Mesendoderm (in vitro differentiated cells): ENCODE measurements at regions not wholly inside any gene's neighbourhood (a gene's known extent, or its start where the extent isn't known, plus 50 kb on each side); places are given as distances from the start of the nearest gene placed in this dataset.

Source experiments
- DNase-seq: peaks from one replicate; pipeline ENCODE4 v3.0.0; 2013
- H2AK5ac ChIP-seq: 2 replicates; pipeline ENCODE4 v1.6.1; 2013; ENCODE audit warnings: low read length, inconsistent platforms
- H2BK120ac ChIP-seq: 2 replicates; pipeline ENCODE4 v1.6.1; 2013; ENCODE audit warnings: low read depth, mild to moderate bottlenecking, low read length, moderate library complexity, mixed read lengths
- H2BK15ac ChIP-seq: replicated peaks from 2 replicates; pipeline ENCODE4 v1.6.1; 2013; ENCODE audit warnings: low read depth, mild to moderate bottlenecking, moderate library complexity
- H2BK5ac ChIP-seq: 2 replicates; pipeline ENCODE4 v1.6.1; 2013; ENCODE audit warnings: low read length, inconsistent platforms
- H3K18ac ChIP-seq: 2 replicates; pipeline ENCODE4 v1.6.1; 2013; ENCODE audit warnings: mild to moderate bottlenecking, low read length, mixed read lengths
- H3K23ac ChIP-seq: one replicate; pipeline ENCODE4 v1.6.1; 2013; ENCODE audit warnings: low read length
- H3K27ac ChIP-seq: 2 replicates; pipeline ENCODE4 v1.5.1; 2013; ENCODE audit warnings: low read depth, mild to moderate bottlenecking, inconsistent platforms, low read length, moderate library complexity
- H3K27me3 ChIP-seq: 2 replicates; pipeline ENCODE4 v1.6.1; 2013; ENCODE audit warnings: low read length, control low read depth, mild to moderate bottlenecking, inconsistent platforms; ENCODE audit not compliant: insufficient read depth, poor library complexity
- H3K36me3 ChIP-seq: 2 replicates; pipeline ENCODE4 v1.6.1; 2013; ENCODE audit warnings: low read length, inconsistent platforms; ENCODE audit not compliant: control insufficient read depth, insufficient read depth
- H3K4ac ChIP-seq: one replicate; pipeline ENCODE4 v1.6.1; 2013; ENCODE audit warnings: low read depth, mild to moderate bottlenecking, low read length, moderate library complexity
- H3K4me1 ChIP-seq: 2 replicates; pipeline ENCODE4 v1.6.1; 2013; ENCODE audit warnings: low read depth, low read length, inconsistent platforms; ENCODE audit not compliant: control insufficient read depth
- H3K4me2 ChIP-seq: 2 replicates; pipeline ENCODE4 v1.6.1; 2013; ENCODE audit warnings: low read length
- H3K4me3 ChIP-seq: 2 replicates; pipeline ENCODE4 v1.5.1; 2013; ENCODE audit warnings: mild to moderate bottlenecking, low read length
- H3K56ac ChIP-seq: one replicate; pipeline ENCODE4 v1.6.1; 2013; ENCODE audit warnings: low read length
- H3K79me1 ChIP-seq: 2 replicates; pipeline ENCODE4 v1.6.1; 2013; ENCODE audit warnings: low read length, inconsistent platforms
- H3K79me2 ChIP-seq: 2 replicates; pipeline ENCODE4 v1.6.1; 2013; ENCODE audit warnings: mild to moderate bottlenecking, low read length; ENCODE audit not compliant: control insufficient read depth, insufficient read depth
- H3K9ac ChIP-seq: 2 replicates; pipeline ENCODE4 v1.6.1; 2013; ENCODE audit warnings: low read length, inconsistent platforms
- H4K5ac ChIP-seq: one replicate; pipeline ENCODE4 v1.6.1; 2013; ENCODE audit warnings: low read length
- H4K8ac ChIP-seq: one replicate; pipeline ENCODE4 v1.6.1; 2013; ENCODE audit warnings: low read depth, mild to moderate bottlenecking, control low read depth, low read length, moderate library complexity
- WGBS: extraction: QIAGEN DNeasy Blood & Tissue Kit; methylation state at CpG from one replicate; pipeline ENCODE4 v1.1.7; 2013; ENCODE audit warnings: low lambda C conversion rate, missing lambda C conversion rate; ENCODE audit not compliant: insufficient coverage; ENCODE audit errors: extremely low coverage; 5-methylcytosine and 5-hydroxymethylcytosine counted together

- Histone ChIP-seq H2AK5ac (no peak overlapping the region), H4K5ac (no peak overlapping the region), H4K8ac (no peak overlapping the region), H3K27me3 (no peaks in the 10 kb centered on the region), H3K56ac (no peak overlapping the region), H3K79me1 (no peaks in the 10 kb centered on the region), H3K4ac (no peak overlapping the region), H3K23ac (no peak overlapping the region), H2BK120ac (no peak overlapping the region), H2BK5ac (no peak overlapping the region), H3K4me1 (no peaks in the 10 kb centered on the region), H3K18ac (no peak overlapping the region), H3K79me2 (no peaks in the 10 kb centered on the region), H3K4me2 (no peak overlapping the region), H3K4me3 (no peak overlapping the region), H3K36me3 (no peaks in the 10 kb centered on the region), H3K27ac (no peak overlapping the region), H3K9ac (no peak overlapping the region), H2BK15ac (no peak overlapping the region)
- no peak for DNase-seq
- no CpG with 5 or more reads among the region's 4 CpGs for whole genome bisulfite sequencing
Observed at GRCh38 chr1:163970699-163971098, 588.3 kb upstream of the PBX1 start.

GRCh38 chr1:163973586-163973985 is 585.4 kb upstream of the PBX1 start:
- Histone ChIP-seq H3K18ac (no peak overlapping the region), H3K27ac (no peak overlapping the region), H3K4me1 (no peaks in the 10 kb centered on the region), H2BK5ac (no peak overlapping the region), H3K9ac (no peak overlapping the region), H3K4me3 (no peak overlapping the region), H3K4ac (no peak overlapping the region), H3K4me2 (no peak overlapping the region), H3K27me3 (no peaks in the 10 kb centered on the region), H4K8ac (no peak overlapping the region), H2BK15ac (no peak overlapping the region), H4K5ac (no peak overlapping the region), H3K56ac (no peak overlapping the region), H3K36me3 (no peaks in the 10 kb centered on the region), H3K79me2 (no peaks in the 10 kb centered on the region), H2AK5ac (no peak overlapping the region), H2BK120ac (no peak overlapping the region), H3K79me1 (no peaks in the 10 kb centered on the region), H3K23ac (no peak overlapping the region)
- no peak for DNase-seq

- H3K27ac ChIP-seq = no peak overlapping the region
- no peak overlapping the region for H3K9ac ChIP-seq
- H4K8ac ChIP-seq = no peak overlapping the region
- H4K5ac ChIP-seq = no peak overlapping the region
- no peaks in the 10 kb centered on the region for H3K79me1 ChIP-seq
- H3K4ac ChIP-seq = no peak overlapping the region
- no peaks in the 10 kb centered on the region for H3K27me3 ChIP-seq
- no peaks in the 10 kb centered on the region for H3K4me1 ChIP-seq
- no peak overlapping the region for H3K4me3 ChIP-seq
- no peaks in the 10 kb centered on the region for H3K79me2 ChIP-seq
- no peak overlapping the region for H3K18ac ChIP-seq
- no peak overlapping the region for H2AK5ac ChIP-seq
- DNase-seq = no peak
- H2BK120ac ChIP-seq = no peak overlapping the region
- H3K56ac ChIP-seq = no peak overlapping the region
- no peak overlapping the region for H3K23ac ChIP-seq
- H3K36me3 ChIP-seq = no peaks in the 10 kb centered on the region
- WGBS = no CpG with 5 or more reads among the region's 2 CpGs
- H3K4me2 ChIP-seq = no peak overlapping the region
- H2BK15ac ChIP-seq = no peak overlapping the region
- no peak overlapping the region for H2BK5ac ChIP-seq
Observed at GRCh38 chr1:163974120-163974519, 584.9 kb upstream of the PBX1 start.

- H3K4me2 ChIP-seq = no peak overlapping the region
- no peaks in the 10 kb centered on the region for H3K79me1 ChIP-seq
- WGBS = no CpG with 5 or more reads among the region's 1 CpG
- no peak overlapping the region for H3K9ac ChIP-seq
- no peak overlapping the region for H3K27ac ChIP-seq
- H3K4ac ChIP-seq = no peak overlapping the region
- no peak overlapping the region for H2BK5ac ChIP-seq
- no peak overlapping the region for H3K4me3 ChIP-seq
- no peak overlapping the region for H3K23ac ChIP-seq
- H3K56ac ChIP-seq = no peak overlapping the region
- H2AK5ac ChIP-seq = no peak overlapping the region
- no peaks in the 10 kb centered on the region for H3K4me1 ChIP-seq
- no peaks in the 10 kb centered on the region for H3K36me3 ChIP-seq
- H2BK15ac ChIP-seq = no peak overlapping the region
- no peak overlapping the region for H4K5ac ChIP-seq
- no peak for DNase-seq
- no peak overlapping the region for H2BK120ac ChIP-seq
- no peaks in the 10 kb centered on the region for H3K79me2 ChIP-seq
- H4K8ac ChIP-seq = no peak overlapping the region
- no peak overlapping the region for H3K18ac ChIP-seq
- H3K27me3 ChIP-seq = no peaks in the 10 kb centered on the region
Observed at GRCh38 chr1:163980394-163980793, 578.6 kb upstream of the PBX1 start.

- no peak overlapping the region for H3K4me2 ChIP-seq
- H3K9ac ChIP-seq = no peak overlapping the region
- H3K23ac ChIP-seq = no peak overlapping the region
- no peak overlapping the region for H3K4ac ChIP-seq
- H4K5ac ChIP-seq = no peak overlapping the region
- H3K79me1 ChIP-seq = no peaks in the 10 kb centered on the region
- no peaks in the 10 kb centered on the region for H3K79me2 ChIP-seq
- no peak overlapping the region for H3K4me3 ChIP-seq
- H3K56ac ChIP-seq = no peak overlapping the region
- DNase-seq = no peak
- no peaks in the 10 kb centered on the region for H3K4me1 ChIP-seq
- no peaks in the 10 kb centered on the region for H3K27me3 ChIP-seq
- WGBS = no CpG with 5 or more reads among the region's 2 CpGs
- H2AK5ac ChIP-seq = no peak overlapping the region
- H3K27ac ChIP-seq = no peak overlapping the region
- H2BK120ac ChIP-seq = no peak overlapping the region
- H2BK15ac ChIP-seq = no peak overlapping the region
- no peaks in the 10 kb centered on the region for H3K36me3 ChIP-seq
- H3K18ac ChIP-seq = no peak overlapping the region
- no peak overlapping the region for H2BK5ac ChIP-seq
- H4K8ac ChIP-seq = no peak overlapping the region
Observed at GRCh38 chr1:163981500-163982030, 577.4 kb upstream of the PBX1 start.

GRCh38 chr1:163983097-163983496 is 575.9 kb upstream of the PBX1 start:
- Histone ChIP-seq H3K79me1 (no peaks in the 10 kb centered on the region), H4K8ac (no peak overlapping the region), H2BK5ac (no peak overlapping the region), H3K4me1 (no peaks in the 10 kb centered on the region), H2AK5ac (no peak overlapping the region), H3K79me2 (no peaks in the 10 kb centered on the region), H3K27me3 (no peaks in the 10 kb centered on the region), H3K9ac (no peak overlapping the region), H3K4me3 (no peak overlapping the region), H3K56ac (no peak overlapping the region), H2BK15ac (no peak overlapping the region), H3K4ac (no peak overlapping the region), H3K4me2 (no peak overlapping the region), H4K5ac (no peak overlapping the region), H3K27ac (no peak overlapping the region), H3K36me3 (no peaks in the 10 kb centered on the region), H2BK120ac (no peak overlapping the region), H3K18ac (no peak overlapping the region), H3K23ac (no peak overlapping the region)
- WGBS = no CpG with 5 or more reads among the region's 2 CpGs
- no peak for DNase-seq
